ENCODE measurements at regions not wholly inside any gene's neighbourhood (a gene's known extent, or its start where the extent isn't known, plus 50 kb on each side); places are given as distances from the start of the nearest gene placed in this dataset.

- TF ChIP-seq CTCF (IDR thresholded peaks at IDR 0.05; ENCODE audit: low read depth, low read length, poor library complexity, severe bottlenecking) (no peak), EZH2phosphoT487 (IDR thresholded peaks at IDR 0.05; ENCODE audit: borderline replicate concordance, low read length) (no peak)
Observed at GRCh38 chr5:93280518-93280917, 300.5 kb downstream of the NR2F1-AS1 start.

Data from DOHH2 (cell line).